ENCODE measurements at regions not wholly inside any gene's neighbourhood (a gene's known extent, or its start where the extent isn't known, plus 50 kb on each side); places are given as distances from the start of the nearest gene placed in this dataset.

- Histone ChIP-seq H3K18ac (ENCODE audit: extremely low read depth, low read length) (no peak overlapping the region), H3K27me3 (replicated peaks in 1 of 4; ENCODE audit: control insufficient read depth in 3 of 4, extremely low read depth in 1 of 4, insufficient read depth in 3 of 4, low read length in 3 of 4) (no peaks in the 10 kb centered on the region), H2BK12ac (ENCODE audit: low read depth, low read length) (no peak overlapping the region), H3K36me3 (ENCODE audit: control insufficient read depth in 2 of 4, insufficient read depth in 4 of 4, low read length in 3 of 4) (no peaks in the 10 kb centered on the region), H3K27ac (ENCODE audit: low read depth, low read length) (no peak overlapping the region), H2BK5ac (ENCODE audit: low read depth, low read length) (no peak overlapping the region), H3K4me2 (ENCODE audit: insufficient read depth in 1 of 2, low read depth in 2 of 2, low read length in 2 of 2) (no peak overlapping the region), H3K4ac (replicated peaks; ENCODE audit: insufficient read length, low read depth, low read length) (no peak overlapping the region), H3K4me1 (replicated peaks in 1 of 4; ENCODE audit: control insufficient read depth in 3 of 4, insufficient read depth in 4 of 4, low read length in 3 of 4) (peaks cover 0 to 2% (median 0%) of the 10 kb centered on the region in 4 experiments; a peak in 1 of 7 replicates), H3K9ac (replicated peaks in 1 of 4; ENCODE audit: extremely low read depth in 1 of 4, low read depth in 3 of 4, low read length in 3 of 4) (no peak overlapping the region), H3K56ac (replicated peaks; ENCODE audit: insufficient read length, low read depth, low read length) (no peak overlapping the region), H2AFZ (ENCODE audit: low read length) (no peak overlapping the region), H3K23me2 (ENCODE audit: low read depth, low read length) (no peaks in the 10 kb centered on the region), H3K9me3 (ENCODE audit: insufficient read depth in 2 of 2, low read depth in 1 of 2, low read length in 1 of 2) (no peaks in the 10 kb centered on the region), H4K20me1 (replicated peaks in 1 of 2; ENCODE audit: control insufficient read depth in 1 of 2, insufficient read depth in 2 of 2, low read length in 2 of 2) (no peaks in the 10 kb centered on the region), H2BK120ac (replicated peaks; ENCODE audit: low read depth, low read length) (no peak overlapping the region), H4K91ac (replicated peaks; ENCODE audit: insufficient read length, low read length) (no peak overlapping the region), H4K8ac (ENCODE audit: extremely low read depth, insufficient read depth, low read length) (no peak overlapping the region), H2AK5ac (ENCODE audit: low read depth, low read length) (no peak overlapping the region), H2BK20ac (ENCODE audit: low read length) (no peak overlapping the region), H2BK15ac (ENCODE audit: low read length) (no peak overlapping the region), H3K79me2 (ENCODE audit: control insufficient read depth in 1 of 2, insufficient read depth in 2 of 2, low read length in 2 of 2) (no peaks in the 10 kb centered on the region), H3K4me3 (ENCODE audit: extremely low read depth in 1 of 4, insufficient read depth in 2 of 4, low read depth in 3 of 4, low read length in 4 of 4) (no peak overlapping the region), H3K79me1 (ENCODE audit: low read depth, low read length) (no peaks in the 10 kb centered on the region), H3K14ac (ENCODE audit: insufficient read length) (no peak overlapping the region), H3K23ac (ENCODE audit: insufficient read length) (no peak overlapping the region), H4K5ac (ENCODE audit: insufficient read length, low read depth, low read length) (no peak overlapping the region)
- POLR2A ChIA-PET (ENCODE audit: partially characterized antibody), result no interaction called here
- WGBS, 2 experiments (ENCODE audit: extremely low coverage in 1 of 2, insufficient coverage in 1 of 2, insufficient read length in 1 of 2, insufficient replicate concordance in 2 of 2, low coverage in 1 of 2, low lambda C conversion rate in 2 of 2, missing lambda C conversion rate in 1 of 2), result 90% methylated on average over 2 of the region's 3 CpGs; no CpG with 5 or more reads in 1 of the 2 experiments
- TF ChIP-seq CBX8 (IDR thresholded peaks at IDR 0.05; ENCODE audit: borderline replicate concordance, low read depth, low read length), result no peak
- no peak for TF ChIP-seq RBBP5 (IDR thresholded peaks at IDR 0.05; ENCODE audit: borderline replicate concordance, low read depth, low read length)
- no peak for TF ChIP-seq NRF1 (IDR thresholded peaks at IDR 0.05; ENCODE audit: low read depth, low read length)
- TF ChIP-seq JUND (IDR thresholded peaks at IDR 0.05; ENCODE audit: low read length), result no peak
- TF ChIP-seq KDM5A (IDR thresholded peaks at IDR 0.05; ENCODE audit: low read length), result no peak
- no peak for TF ChIP-seq E2F6 (IDR thresholded peaks at IDR 0.05)
- TF ChIP-seq CTBP2 (IDR thresholded peaks at IDR 0.05; ENCODE audit: borderline replicate concordance, insufficient read depth, insufficient read length, low read length), result no peak
- TF ChIP-seq SAP30 (IDR thresholded peaks at IDR 0.05; ENCODE audit: insufficient read depth, insufficient replicate concordance, low read length), result no peak
- DNase-seq (ENCODE audit: low read depth in 1 of 2, low spot score in 2 of 2) (no peak), FAIRE-seq (no peak)
- CTCF ChIA-PET (ENCODE audit: partially characterized antibody), result interaction anchor here (0.9 kb wide), 1 partner anchor 12 kb away, joined by 3 read pairs; no protein-coding TSS in a partner anchor
Observed at GRCh38 chrX:82757614-82758013, 750.5 kb upstream of the POU3F4 start.

Data from H1 (cell line).